ENCODE measurements at regions not wholly inside any gene's neighbourhood (a gene's known extent, or its start where the extent isn't known, plus 50 kb on each side); places are given as distances from the start of the nearest gene placed in this dataset.
"Not testable (repeated sequence)": the region's sequence is repeated elsewhere in the genome, so short reads cannot be mapped to it uniquely, and the experiment has no call there.

DNA sequence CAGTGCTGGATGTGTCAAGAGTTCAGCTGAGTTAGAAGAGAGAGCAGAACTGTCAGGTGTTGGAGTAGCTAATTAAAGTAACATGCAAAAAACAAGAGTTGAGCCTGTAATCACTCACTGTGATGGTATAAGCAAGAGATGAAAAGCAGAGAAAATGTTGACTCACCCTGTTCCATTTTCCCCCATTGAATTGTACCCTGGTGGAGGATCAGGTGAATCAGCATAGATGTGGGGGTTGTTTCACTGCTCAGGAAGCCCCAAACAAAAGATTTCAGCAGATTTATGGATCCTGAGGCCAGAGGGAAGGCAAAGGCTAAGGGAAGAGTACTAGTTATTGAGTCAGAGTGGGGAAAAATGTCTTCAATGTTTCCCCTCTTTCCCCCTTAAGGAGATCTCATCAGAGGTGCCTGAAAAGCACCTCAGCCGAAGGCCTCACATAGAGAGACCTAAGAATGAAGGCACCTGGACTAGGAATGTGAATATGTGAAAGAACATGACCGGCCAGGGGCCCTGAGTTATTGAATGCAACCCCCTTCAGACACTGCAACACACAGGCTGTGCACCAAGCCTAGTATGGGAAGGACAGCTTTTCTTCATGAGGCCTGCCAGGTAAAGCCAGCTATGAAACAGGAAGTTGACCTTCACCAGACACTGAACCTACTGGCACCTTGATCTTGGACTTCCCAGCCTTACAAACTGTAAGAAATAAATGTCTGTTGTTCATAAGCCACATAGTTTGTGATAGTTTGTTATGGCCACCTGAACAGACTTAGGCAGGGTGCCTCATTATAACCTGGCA, 90.1 kb downstream of the TMCO5A start:
- WGBS, 3 donors, result 87 to 95% (median 92%) methylated on average over 2 of the region's 2 CpGs
- intact Hi-C loops (cut with DNase I), result no loop called here
- Histone ChIP-seq H3K27me3 (no peaks in the 10 kb centered on the region), H3K9me3 (no peaks in the 10 kb centered on the region), H3K36me3 (no peaks in the 10 kb centered on the region), H3K27ac (no peak overlapping the region), H3K4me3 (no peak overlapping the region), H3K4me1 (ENCODE audit: insufficient read depth) (no peaks in the 10 kb centered on the region)
- no peak for DNase-seq
- TF ChIP-seq, protein P1, sequence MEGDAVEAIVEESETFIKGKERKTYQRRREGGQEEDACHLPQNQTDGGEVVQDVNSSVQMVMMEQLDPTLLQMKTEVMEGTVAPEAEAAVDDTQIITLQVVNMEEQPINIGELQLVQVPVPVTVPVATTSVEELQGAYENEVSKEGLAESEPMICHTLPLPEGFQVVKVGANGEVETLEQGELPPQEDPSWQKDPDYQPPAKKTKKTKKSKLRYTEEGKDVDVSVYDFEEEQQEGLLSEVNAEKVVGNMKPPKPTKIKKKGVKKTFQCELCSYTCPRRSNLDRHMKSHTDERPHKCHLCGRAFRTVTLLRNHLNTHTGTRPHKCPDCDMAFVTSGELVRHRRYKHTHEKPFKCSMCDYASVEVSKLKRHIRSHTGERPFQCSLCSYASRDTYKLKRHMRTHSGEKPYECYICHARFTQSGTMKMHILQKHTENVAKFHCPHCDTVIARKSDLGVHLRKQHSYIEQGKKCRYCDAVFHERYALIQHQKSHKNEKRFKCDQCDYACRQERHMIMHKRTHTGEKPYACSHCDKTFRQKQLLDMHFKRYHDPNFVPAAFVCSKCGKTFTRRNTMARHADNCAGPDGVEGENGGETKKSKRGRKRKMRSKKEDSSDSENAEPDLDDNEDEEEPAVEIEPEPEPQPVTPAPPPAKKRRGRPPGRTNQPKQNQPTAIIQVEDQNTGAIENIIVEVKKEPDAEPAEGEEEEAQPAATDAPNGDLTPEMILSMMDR (IDR thresholded peaks at IDR 0.05), result no peak
- TF ChIP-seq POLR2A (IDR thresholded peaks at IDR 0.05) (no peak), EP300 (IDR thresholded peaks at IDR 0.05) (no peak)

DNA sequence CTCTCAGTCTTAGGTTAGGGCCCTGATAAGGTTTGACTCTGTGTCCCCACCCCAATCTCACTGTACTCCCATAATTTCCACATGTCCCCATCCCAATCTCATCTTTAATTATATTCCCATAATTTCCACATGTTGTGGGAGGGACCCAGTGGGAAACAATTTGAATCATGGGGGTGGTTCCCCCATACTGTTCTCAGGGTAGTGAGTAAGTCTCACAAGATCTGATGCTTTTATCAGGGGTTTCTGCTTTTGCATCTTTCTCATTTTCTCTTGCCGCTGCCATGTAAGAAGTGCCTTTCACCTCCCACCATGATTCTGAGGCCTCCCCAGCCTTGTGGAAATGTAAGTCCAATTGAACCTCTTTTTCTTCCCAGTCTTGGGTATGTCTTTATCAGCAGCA, 91.2 kb downstream of the TMCO5A start:
- DNase-seq; H3K27me3 ChIP-seq; H3K36me3 ChIP-seq; intact Hi-C loops (cut with DNase I); H3K4me3 ChIP-seq; H3K27ac ChIP-seq; H3K4me1 ChIP-seq (ENCODE audit: insufficient read depth); H3K9me3 ChIP-seq: not testable (repeated sequence)
- WGBS, 3 donors, result 100% methylated on average over 1 of the region's 1 CpG

DNA sequence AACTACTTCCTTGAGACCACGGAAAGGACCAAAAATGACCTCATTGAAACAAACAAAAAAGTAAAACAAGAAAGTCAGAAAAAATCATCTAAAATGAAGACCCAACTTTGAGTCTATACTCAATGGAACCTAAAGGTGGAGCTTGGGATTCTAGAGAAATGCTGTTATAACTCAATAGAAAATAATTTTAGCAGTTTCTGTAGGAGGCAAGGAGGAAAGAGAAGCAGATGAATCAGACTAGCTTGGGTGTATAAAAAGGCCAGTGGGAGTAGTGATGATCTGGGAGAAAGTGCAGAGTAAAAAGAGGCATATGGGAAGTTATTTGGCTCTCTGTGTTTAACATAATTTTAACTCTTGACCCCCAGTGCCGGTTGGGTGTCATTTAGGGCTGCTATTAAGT, 94.4 kb downstream of the TMCO5A start:
- TF ChIP-seq EP300 (IDR thresholded peaks at IDR 0.05), result no peak
- TF ChIP-seq, protein P1 (IDR thresholded peaks at IDR 0.05), result no peak
- no peak for TF ChIP-seq POLR2A (IDR thresholded peaks at IDR 0.05)
- Histone ChIP-seq H3K27me3 (no peaks in the 10 kb centered on the region), H3K4me1 (ENCODE audit: insufficient read depth) (no peaks in the 10 kb centered on the region), H3K27ac (no peak overlapping the region), H3K9me3 (no peaks in the 10 kb centered on the region), H3K36me3 (no peaks in the 10 kb centered on the region), H3K4me3 (no peak overlapping the region)
- intact Hi-C loops (cut with DNase I), result no loop called here
- WGBS, 3 donors, result 16 to 29% (median 20%) methylated on average over 2 of the region's 2 CpGs
- DNase-seq, result no peak

DNA sequence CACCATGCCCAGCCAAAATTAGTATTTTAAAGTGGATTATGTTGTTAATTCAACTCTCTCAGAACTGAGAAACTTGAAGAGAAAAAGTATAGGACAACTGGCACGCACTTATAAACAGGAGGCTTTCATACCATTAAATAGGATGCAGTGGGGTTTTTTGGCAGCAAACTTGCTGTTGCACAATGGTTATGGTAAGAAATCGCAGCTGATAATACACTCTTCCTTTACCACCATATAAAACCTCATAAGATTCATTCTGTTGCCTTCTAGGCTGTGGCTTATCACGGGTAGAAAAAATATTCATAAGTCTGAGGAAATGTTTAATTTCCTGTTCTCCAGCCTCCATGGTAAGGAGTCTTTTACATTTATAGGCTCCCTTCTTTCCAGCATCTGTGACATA, 95.3 kb downstream of the TMCO5A start:
- H3K4me1 ChIP-seq (ENCODE audit: insufficient read depth), result no peaks in the 10 kb centered on the region
- no peak overlapping the region for H3K27ac ChIP-seq
- 73 to 80% (median 80%) methylated on average over 3 of the region's 3 CpGs for WGBS, 3 donors
- intact Hi-C loops (cut with DNase I), result no loop called here
- no peaks in the 10 kb centered on the region for H3K27me3 ChIP-seq
- DNase-seq, result no peak
- no peaks in the 10 kb centered on the region for H3K36me3 ChIP-seq
- H3K9me3 ChIP-seq, result no peaks in the 10 kb centered on the region
- TF ChIP-seq, protein P1 (IDR thresholded peaks at IDR 0.05), result no peak
- TF ChIP-seq EP300 (IDR thresholded peaks at IDR 0.05), result no peak
- TF ChIP-seq POLR2A (IDR thresholded peaks at IDR 0.05), result no peak
- no peak overlapping the region for H3K4me3 ChIP-seq

DNA sequence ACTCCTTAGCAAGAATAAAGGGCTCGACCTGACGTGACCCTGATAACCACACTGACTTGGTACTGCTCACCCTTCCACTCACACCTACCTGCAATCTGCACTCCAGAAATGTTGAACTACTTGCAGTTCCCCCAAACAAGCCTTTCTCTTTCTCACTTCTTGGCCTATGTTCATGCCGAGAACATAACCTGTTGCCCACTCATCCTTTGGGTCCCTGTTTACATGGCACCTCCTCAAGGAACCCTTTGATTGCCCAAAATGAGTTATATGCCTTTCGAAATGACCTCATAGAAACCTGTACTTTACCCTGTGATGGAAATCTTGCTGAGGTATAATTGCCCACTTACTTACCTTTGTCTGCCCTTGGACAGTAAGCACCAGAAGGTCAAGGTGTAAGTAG, 96.2 kb downstream of the TMCO5A start:
- TF ChIP-seq POLR2A (IDR thresholded peaks at IDR 0.05), result no peak
- no peak for TF ChIP-seq EP300 (IDR thresholded peaks at IDR 0.05)
- TF ChIP-seq, protein P1 (IDR thresholded peaks at IDR 0.05), result no peak
- no peaks in the 10 kb centered on the region for H3K36me3 ChIP-seq
- no peaks in the 10 kb centered on the region for H3K9me3 ChIP-seq
- no peaks in the 10 kb centered on the region for H3K4me1 ChIP-seq (ENCODE audit: insufficient read depth)
- intact Hi-C loops (cut with DNase I), result no loop called here
- DNase-seq, result no peak
- H3K27me3 ChIP-seq, result no peaks in the 10 kb centered on the region
- H3K27ac ChIP-seq, result no peak overlapping the region
- no peak overlapping the region for H3K4me3 ChIP-seq
- WGBS, 3 donors, result 92 to 94% (median 93%) methylated on average over 4 of the region's 4 CpGs

Data from ovary (tissue), 7 donors.